Lung (tissue), 11 donors: ENCODE measurements at regions not wholly inside any gene's neighbourhood (a gene's known extent, or its start where the extent isn't known, plus 50 kb on each side); places are given as distances from the start of the nearest gene placed in this dataset.

Source experiments
- ATAC-seq: fragments of 200-7000 bp; cut with Tn5 transposase; one replicate; pipeline ENCODE4 v1.9.1; 2020; ENCODE audit warnings: moderate number of reproducible peaks; ENCODE audit not compliant: insufficient read depth, low FRiP score
- DNase-seq, 3 donors: peaks; one replicate each; pipeline ENCODE4 v3.0.0-alpha.2; 2013 to 2017
- H3K27ac ChIP-seq, 2 donors: one replicate each; pipeline ENCODE4 v1.5.1; 2013; ENCODE audit warnings: mild to moderate bottlenecking in 2 of 2, moderate library complexity in 2 of 2, control low read depth in 1 of 2, inconsistent platforms in 1 of 2, low read depth in 1 of 2, low read length in 1 of 2
- H3K27me3 ChIP-seq, 3 donors: one replicate each; pipeline ENCODE4 v1.5.1; 2013; ENCODE audit warnings: low read length in 2 of 3; ENCODE audit not compliant: control insufficient read depth in 3 of 3, insufficient read depth in 3 of 3
- H3K36me3 ChIP-seq, 4 donors: one replicate each; pipeline ENCODE4 v1.5.1; 2013; ENCODE audit warnings: low read length in 4 of 4, mild to moderate bottlenecking in 1 of 4, moderate library complexity in 1 of 4; ENCODE audit not compliant: control insufficient read depth in 4 of 4, insufficient read depth in 4 of 4
- H3K4me1 ChIP-seq, 5 donors: one replicate each; pipeline ENCODE4 v1.5.1; 2013; ENCODE audit warnings: low read length in 5 of 5, mild to moderate bottlenecking in 2 of 5, moderate library complexity in 1 of 5; ENCODE audit not compliant: control insufficient read depth in 5 of 5, insufficient read depth in 5 of 5
- H3K4me3 ChIP-seq: one replicate; pipeline ENCODE4 v1.5.1; 2013; ENCODE audit warnings: mild to moderate bottlenecking, control low read depth, moderate library complexity
- H3K9ac ChIP-seq, 2 donors: one replicate each; pipeline ENCODE4 v1.5.1; 2013; ENCODE audit warnings: low read length in 2 of 2, control low read depth in 1 of 2; ENCODE audit not compliant: insufficient read depth in 1 of 2
- H3K9me3 ChIP-seq, 4 donors: one replicate each; pipeline ENCODE4 v1.5.1; 2013; ENCODE audit warnings: low read length in 3 of 4, mild to moderate bottlenecking in 1 of 4, moderate library complexity in 1 of 4; ENCODE audit not compliant: control insufficient read depth in 4 of 4, insufficient read depth in 3 of 4
- CTCF ChIP-seq: IDR thresholded peaks from 2 replicates; pipeline ENCODE4 v1.5.1; 2012; ENCODE audit warnings: mild to moderate bottlenecking; ENCODE audit errors: control extremely low read depth, extremely low read depth
- WGBS, 2 donors: extraction: QIAGEN DNeasy Blood & Tissue Kit; methylation state at CpG; one replicate each; pipeline ENCODE4 v1.1.7; 2013; 5-methylcytosine and 5-hydroxymethylcytosine counted together
- donor health status: control.
- donor health status: control.
- donor health status: Bipolar disorder and iron deficiency.
- donor health status: healthy.
- donor health status: DM: yes; HTN: yes; CAD: no.

DNA sequence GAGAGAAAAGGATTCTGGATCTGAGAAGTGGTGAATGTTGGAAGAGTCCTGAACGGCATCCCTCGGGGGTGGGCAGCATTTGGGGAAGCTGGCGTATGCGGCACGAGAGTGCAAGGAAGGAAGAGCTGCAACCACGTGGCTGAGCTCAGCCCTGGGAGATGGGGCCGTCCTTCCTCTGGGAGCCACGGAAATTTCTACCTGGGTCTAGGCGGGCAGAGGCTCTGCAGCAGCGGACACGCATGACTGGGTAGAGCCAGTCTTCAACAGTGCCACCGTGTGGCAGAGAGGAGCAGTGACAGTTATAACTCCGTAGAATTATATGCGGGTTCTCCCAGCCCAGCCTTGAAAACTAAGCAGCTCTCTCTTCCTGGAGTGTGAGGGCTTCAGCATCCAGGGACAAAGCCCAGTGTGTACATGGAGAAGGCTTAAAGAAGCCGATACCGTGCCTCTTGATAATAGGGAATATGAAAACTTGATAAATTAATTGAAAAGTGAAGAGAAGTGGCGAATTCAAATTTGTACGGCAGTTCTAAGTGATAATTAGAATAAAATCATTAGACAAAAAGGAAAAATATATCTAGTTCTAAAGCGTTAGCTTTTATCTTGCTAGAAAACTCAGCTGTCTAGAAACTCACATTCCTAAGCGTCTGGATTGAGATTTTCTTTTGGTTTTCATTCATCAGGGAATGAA, 82.9 kb upstream of the STXBP6 start:
- peaks cover 0 to 10% (median 1%) of the 10 kb centered on the region in 5 donors for H3K4me1 ChIP-seq
- peak overlapping the region; percentile 13 for H3K4me3 ChIP-seq
- H3K9ac ChIP-seq = no peak overlapping the region
- H3K27me3 ChIP-seq = no peaks in the 10 kb centered on the region
- ATAC-seq (peak; percentile 95), DNase-seq (peak; percentile 74 to 86 (median 76))
- 18 to 23% methylated on average over 20 of the region's 20 CpGs for WGBS, 2 donors
- peak; percentile 65 for TF ChIP-seq CTCF
- H3K9me3 ChIP-seq = no peaks in the 10 kb centered on the region
- no peaks in the 10 kb centered on the region for H3K36me3 ChIP-seq
- H3K27ac ChIP-seq = no peak overlapping the region

DNA sequence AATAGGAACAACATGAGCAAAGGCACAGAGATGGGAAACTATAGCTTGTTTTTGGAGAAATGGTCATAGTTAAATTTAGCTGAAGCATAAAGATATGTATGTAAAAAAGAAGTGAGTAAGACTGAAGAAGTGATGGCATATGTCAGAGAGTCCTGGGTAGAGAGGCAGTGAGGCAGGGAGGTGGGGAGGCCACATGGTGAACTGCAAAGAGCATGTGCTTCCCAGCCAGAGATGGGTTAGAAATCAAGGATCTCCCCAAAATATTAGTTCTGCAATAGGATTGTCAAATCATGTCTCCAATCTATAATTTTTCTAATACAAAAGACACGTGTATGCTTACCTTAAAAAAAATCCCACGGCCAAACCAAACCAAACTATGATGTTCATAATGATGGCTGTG, 82.1 kb upstream of the STXBP6 start:
- DNase-seq (no peak), ATAC-seq (no peak)
- no peaks in the 10 kb centered on the region for H3K36me3 ChIP-seq
- 72 to 79% methylated on average over 2 of the region's 2 CpGs for WGBS, 2 donors
- H3K27me3 ChIP-seq = no peaks in the 10 kb centered on the region
- no peak overlapping the region for H3K27ac ChIP-seq
- H3K9me3 ChIP-seq = no peaks in the 10 kb centered on the region
- H3K4me3 ChIP-seq = no peak overlapping the region
- peaks cover 0 to 10% (median 1%) of the 10 kb centered on the region in 5 donors for H3K4me1 ChIP-seq
- no peak overlapping the region for H3K9ac ChIP-seq
- TF ChIP-seq CTCF = no peak

DNA sequence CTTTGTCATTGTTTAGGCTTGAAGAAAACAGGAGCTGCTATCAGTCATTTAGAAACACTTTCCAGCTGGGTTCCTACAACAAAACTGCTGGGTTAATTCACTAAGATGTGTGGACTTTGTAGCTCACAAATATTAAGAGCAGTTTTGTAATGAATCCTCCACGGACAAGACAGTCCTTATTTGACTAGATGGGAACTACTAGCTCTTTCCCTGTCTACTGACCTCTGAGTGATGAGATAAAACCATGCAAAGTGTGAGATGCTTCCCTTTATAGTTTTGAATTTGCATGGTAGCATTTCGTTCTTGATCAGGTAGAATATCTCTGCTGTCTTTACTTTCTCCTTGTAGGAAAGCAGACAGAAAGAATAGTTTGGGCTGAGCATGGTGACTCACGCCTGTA, 72.9 kb upstream of the STXBP6 start:
- H3K4me3 ChIP-seq = no peak overlapping the region
- DNase-seq (no peak), ATAC-seq (no peak)
- H3K4me1 ChIP-seq = peaks cover 0 to 5% (median 2%) of the 10 kb centered on the region in 5 donors
- no peak overlapping the region for H3K9ac ChIP-seq
- no peaks in the 10 kb centered on the region for H3K9me3 ChIP-seq
- no peaks in the 10 kb centered on the region for H3K27me3 ChIP-seq
- 83 to 87% methylated on average over 3 of the region's 3 CpGs for WGBS, 2 donors
- no peak overlapping the region for H3K27ac ChIP-seq
- no peaks in the 10 kb centered on the region for H3K36me3 ChIP-seq
- no peak for TF ChIP-seq CTCF

DNA sequence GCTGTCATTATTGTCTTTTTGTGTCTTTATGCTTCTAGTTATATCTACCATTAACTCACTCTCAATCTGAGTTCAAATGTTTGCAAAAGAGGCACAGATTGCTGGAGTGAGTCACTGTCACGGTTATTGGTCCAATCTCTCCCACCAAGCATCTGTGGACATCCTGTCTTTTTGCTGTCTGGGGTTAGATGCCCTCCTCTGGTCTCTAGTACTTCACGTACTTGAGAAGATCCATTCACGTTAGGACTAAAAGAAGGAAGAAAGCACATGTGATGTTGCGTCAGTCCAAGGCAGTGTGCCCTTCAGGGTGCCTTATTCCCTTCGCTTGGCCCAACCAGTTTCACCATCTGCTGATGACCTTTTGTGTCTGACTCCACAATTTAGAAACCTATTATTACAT, 72.3 kb upstream of the STXBP6 start:
- Histone ChIP-seq H3K4me3 (no peak overlapping the region), H3K9me3 (no peaks in the 10 kb centered on the region), H3K4me1 (peaks cover 0 to 8% (median 2%) of the 10 kb centered on the region in 5 donors), H3K36me3 (no peaks in the 10 kb centered on the region), H3K27me3 (no peaks in the 10 kb centered on the region), H3K27ac (peak overlapping the region in 1 of 2 donors; percentile 61), H3K9ac (no peak overlapping the region)
- WGBS, 2 donors = 80 to 81% methylated on average over 5 of the region's 5 CpGs
- DNase-seq (no peak), ATAC-seq (no peak)
- TF ChIP-seq CTCF = no peak
